ENCODE measurements at regions not wholly inside any gene's neighbourhood (a gene's known extent, or its start where the extent isn't known, plus 50 kb on each side); places are given as distances from the start of the nearest gene placed in this dataset.

GRCh38 chr9:16290169-16290568 is 580.3 kb downstream of the BNC2 start:
- TF ChIP-seq CTCF (IDR thresholded peaks at IDR 0.05): no peak
- TF ChIP-seq POLR2A (IDR thresholded peaks at IDR 0.05): no peak

Measured in esophagus squamous epithelium (tissue), 4 donors.